Prostate gland (tissue), 2 donors: ENCODE measurements at regions not wholly inside any gene's neighbourhood (a gene's known extent, or its start where the extent isn't known, plus 50 kb on each side); places are given as distances from the start of the nearest gene placed in this dataset.

ENCODE experiments used
- POLR2A ChIP-seq: fragments of 450-650 bp; IDR thresholded peaks from one replicate; pipeline ENCODE4 v1.6.1; 2016; ENCODE audit warnings: antibody characterized with exemption, mild to moderate bottlenecking
- TF ChIP-seq, protein P1 (sequence below), 4 experiments: fragments of 200-600 bp in 2 of 4; fragments of 450-650 bp in 2 of 4; sonication (generic) in 2 of 4; IDR thresholded peaks; 1 replicate in 3 of 4; 2 replicates in 1 of 4; pipeline ENCODE4 v1.5.1; 2016 to 2019; ENCODE audit warnings: antibody characterized with exemption in 4 of 4, mild to moderate bottlenecking in 2 of 4, moderate library complexity in 2 of 4

DNA sequence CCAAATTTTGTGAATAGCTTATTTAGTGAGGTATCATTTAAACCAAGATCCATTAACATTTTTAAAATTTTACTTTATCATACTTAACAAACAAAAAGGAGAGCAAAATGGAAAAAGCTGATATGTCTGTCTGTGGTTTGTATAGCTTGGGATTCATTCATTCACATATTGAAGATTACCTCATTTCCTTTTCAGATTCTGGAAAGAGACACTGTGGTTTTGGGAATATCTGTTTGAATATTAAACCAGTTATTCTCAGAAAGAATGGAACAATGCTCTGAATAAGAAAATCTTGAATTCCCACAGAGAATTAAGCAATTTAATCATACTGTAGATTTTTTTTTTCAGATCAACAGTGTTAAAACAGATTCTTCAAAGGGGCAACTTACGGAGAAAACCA, 93.8 kb upstream of the PRDX6 start:
- TF ChIP-seq POLR2A: no peak
- TF ChIP-seq, protein P1, sequence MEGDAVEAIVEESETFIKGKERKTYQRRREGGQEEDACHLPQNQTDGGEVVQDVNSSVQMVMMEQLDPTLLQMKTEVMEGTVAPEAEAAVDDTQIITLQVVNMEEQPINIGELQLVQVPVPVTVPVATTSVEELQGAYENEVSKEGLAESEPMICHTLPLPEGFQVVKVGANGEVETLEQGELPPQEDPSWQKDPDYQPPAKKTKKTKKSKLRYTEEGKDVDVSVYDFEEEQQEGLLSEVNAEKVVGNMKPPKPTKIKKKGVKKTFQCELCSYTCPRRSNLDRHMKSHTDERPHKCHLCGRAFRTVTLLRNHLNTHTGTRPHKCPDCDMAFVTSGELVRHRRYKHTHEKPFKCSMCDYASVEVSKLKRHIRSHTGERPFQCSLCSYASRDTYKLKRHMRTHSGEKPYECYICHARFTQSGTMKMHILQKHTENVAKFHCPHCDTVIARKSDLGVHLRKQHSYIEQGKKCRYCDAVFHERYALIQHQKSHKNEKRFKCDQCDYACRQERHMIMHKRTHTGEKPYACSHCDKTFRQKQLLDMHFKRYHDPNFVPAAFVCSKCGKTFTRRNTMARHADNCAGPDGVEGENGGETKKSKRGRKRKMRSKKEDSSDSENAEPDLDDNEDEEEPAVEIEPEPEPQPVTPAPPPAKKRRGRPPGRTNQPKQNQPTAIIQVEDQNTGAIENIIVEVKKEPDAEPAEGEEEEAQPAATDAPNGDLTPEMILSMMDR (IDR thresholded peaks at IDR 0.05): no peak
